Fibroblast of skin of scalp (primary cell): ENCODE measurements at regions not wholly inside any gene's neighbourhood (a gene's known extent, or its start where the extent isn't known, plus 50 kb on each side); places are given as distances from the start of the nearest gene placed in this dataset.
"Not testable (repeated sequence)": the region's sequence is repeated elsewhere in the genome, so short reads cannot be mapped to it uniquely, and the experiment has no call there.

Experiments
- DNase-seq: peaks from one replicate; pipeline ENCODE4 v3.0.0-alpha.2; 2013

- no peak for DNase-seq
These were observed 1133.5 kb downstream of the FAT4 start for GRCh38 chr4:126448086-126448845.

GRCh38 chr4:126451237-126451873 is 1136.6 kb downstream of the FAT4 start:
- DNase-seq: peak; percentile 65

- no peak for DNase-seq
These were observed 1141.1 kb downstream of the FAT4 start for GRCh38 chr4:126455865-126456264.

GRCh38 chr4:126458993-126459392 is 1144.2 kb downstream of the FAT4 start:
- peak; percentile 52 for DNase-seq

- no peak for DNase-seq
These were observed 1150.6 kb downstream of the FAT4 start for GRCh38 chr4:126465341-126465740.

GRCh38 chr4:126466848-126467247 is 1152.1 kb downstream of the FAT4 start:
- DNase-seq: no peak

- peak; percentile 6 for DNase-seq
These were observed 1153.4 kb downstream of the FAT4 start for GRCh38 chr4:126468144-126468543.

GRCh38 chr4:126470862-126471261 is 1156.1 kb downstream of the FAT4 start:
- DNase-seq: peak; percentile 1

- DNase-seq: no peak
These were observed 1157.0 kb upstream of the INTU start for GRCh38 chr4:126475730-126476129.

GRCh38 chr4:126479709-126480108 is 1153.0 kb upstream of the INTU start:
- DNase-seq: no peak

GRCh38 chr4:126482311-126482710 is 1150.4 kb upstream of the INTU start:
- DNase-seq: no peak

- no peak for DNase-seq
These were observed 1146.4 kb upstream of the INTU start for GRCh38 chr4:126486377-126486776.

- DNase-seq: no peak
These were observed 1142.8 kb upstream of the INTU start for GRCh38 chr4:126489826-126490463.

- DNase-seq: no peak
These were observed 1137.5 kb upstream of the INTU start for GRCh38 chr4:126495163-126495752.

GRCh38 chr4:126512979-126513378 is 1119.8 kb upstream of the INTU start:
- DNase-seq: no peak

GRCh38 chr4:126513596-126513995 is 1119.2 kb upstream of the INTU start:
- peak; percentile 60 for DNase-seq

GRCh38 chr4:126520731-126521130 is 1112.0 kb upstream of the INTU start:
- DNase-seq: no peak

GRCh38 chr4:126525400-126525799 is 1107.4 kb upstream of the INTU start:
- DNase-seq: not testable (repeated sequence)

- no peak for DNase-seq
These were observed 1106.4 kb upstream of the INTU start for GRCh38 chr4:126526335-126526734.

GRCh38 chr4:126529997-126530396 is 1102.8 kb upstream of the INTU start:
- DNase-seq: no peak

GRCh38 chr4:126530996-126531585 is 1101.7 kb upstream of the INTU start:
- peak; percentile 13 for DNase-seq

GRCh38 chr4:126532527-126532926 is 1100.2 kb upstream of the INTU start:
- no peak for DNase-seq
